ENCODE measurements at regions not wholly inside any gene's neighbourhood (a gene's known extent, or its start where the extent isn't known, plus 50 kb on each side); places are given as distances from the start of the nearest gene placed in this dataset.

GRCh38 chr2:107700073-107700472 lies 126.6 kb upstream of the RGPD4 start:
- TF ChIP-seq CTCF (conservative IDR thresholded peaks at IDR 0.05; ENCODE audit: low read length) (no peak), EZH2phosphoT487 (IDR thresholded peaks at IDR 0.05; ENCODE audit: borderline replicate concordance, low read depth, low read length) (no peak)
